Activated CD8-positive, alpha-beta memory T cell treated with anti-CD3 and anti-CD28 coated beads, Interleukin-2, amount 50 U/mL, for 1 hour (primary cell): ENCODE measurements at regions not wholly inside any gene's neighbourhood (a gene's known extent, or its start where the extent isn't known, plus 50 kb on each side); places are given as distances from the start of the nearest gene placed in this dataset.
"Not testable (repeated sequence)": the region's sequence is repeated elsewhere in the genome, so short reads cannot be mapped to it uniquely, and the experiment has no call there.

Source experiments
- DNase-seq: peaks from one replicate; pipeline ENCODE4 v3.0.0-alpha.2; 2020; ENCODE audit errors: extremely low read depth

- DNase-seq: no peak
Measured at GRCh38 chr14:62501021-62501750, 544.1 kb downstream of the KCNH5 start.

GRCh38 chr14:62505045-62505444 is 540.2 kb downstream of the KCNH5 start:
- no peak for DNase-seq

- DNase-seq: not testable (repeated sequence)
Measured at GRCh38 chr14:62521309-62521708, 523.9 kb downstream of the KCNH5 start.

- DNase-seq: no peak
Measured at GRCh38 chr14:62528296-62528695, 517.0 kb downstream of the KCNH5 start.

- DNase-seq: no peak
Measured at GRCh38 chr14:62532181-62532580, 513.1 kb downstream of the KCNH5 start.

- no peak for DNase-seq
Measured at GRCh38 chr14:62546862-62547474, 498.3 kb downstream of the KCNH5 start.

GRCh38 chr14:62557416-62557815 is 487.8 kb downstream of the KCNH5 start:
- no peak for DNase-seq

- DNase-seq: no peak
Measured at GRCh38 chr14:62558451-62558850, 486.8 kb downstream of the KCNH5 start.

- DNase-seq: no peak
Measured at GRCh38 chr14:62585247-62585646, 460.0 kb downstream of the KCNH5 start.

- DNase-seq: no peak
Measured at GRCh38 chr14:62592877-62593276, 452.4 kb downstream of the KCNH5 start.

GRCh38 chr14:62597143-62597542 is 448.1 kb downstream of the KCNH5 start:
- DNase-seq: no peak

GRCh38 chr14:62599616-62600385 is 445.5 kb downstream of the KCNH5 start:
- DNase-seq: no peak

- DNase-seq: no peak
Measured at GRCh38 chr14:62602712-62603111, 442.5 kb downstream of the KCNH5 start.

- no peak for DNase-seq
Measured at GRCh38 chr14:62604524-62604923, 440.7 kb downstream of the KCNH5 start.

GRCh38 chr14:62614122-62614521 is 431.1 kb downstream of the KCNH5 start:
- no peak for DNase-seq

GRCh38 chr14:62616668-62617067 is 428.6 kb downstream of the KCNH5 start:
- DNase-seq: no peak

GRCh38 chr14:62626416-62626815 is 418.8 kb downstream of the KCNH5 start:
- no peak for DNase-seq

- DNase-seq: no peak
Measured at GRCh38 chr14:62629176-62629725, 416.0 kb downstream of the KCNH5 start.

GRCh38 chr14:62631176-62631575 is 414.1 kb downstream of the KCNH5 start:
- DNase-seq: no peak

GRCh38 chr14:62632771-62633170 is 412.5 kb downstream of the KCNH5 start:
- no peak for DNase-seq

GRCh38 chr14:62645649-62646048 is 399.6 kb downstream of the KCNH5 start:
- no peak for DNase-seq
